Epithelial cell of prostate (primary cell): ENCODE measurements at regions not wholly inside any gene's neighbourhood (a gene's known extent, or its start where the extent isn't known, plus 50 kb on each side); places are given as distances from the start of the nearest gene placed in this dataset.

ENCODE experiments used
- DNase-seq: peaks from one replicate; pipeline ENCODE4 v3.0.0-alpha.2; 2011; ENCODE audit warnings: low read depth, low spot score
- H3K27ac ChIP-seq: fragments of 450-650 bp; 2 replicates; pipeline ENCODE4 v1.5.1; 2017; ENCODE audit warnings: mild to moderate bottlenecking

DNA sequence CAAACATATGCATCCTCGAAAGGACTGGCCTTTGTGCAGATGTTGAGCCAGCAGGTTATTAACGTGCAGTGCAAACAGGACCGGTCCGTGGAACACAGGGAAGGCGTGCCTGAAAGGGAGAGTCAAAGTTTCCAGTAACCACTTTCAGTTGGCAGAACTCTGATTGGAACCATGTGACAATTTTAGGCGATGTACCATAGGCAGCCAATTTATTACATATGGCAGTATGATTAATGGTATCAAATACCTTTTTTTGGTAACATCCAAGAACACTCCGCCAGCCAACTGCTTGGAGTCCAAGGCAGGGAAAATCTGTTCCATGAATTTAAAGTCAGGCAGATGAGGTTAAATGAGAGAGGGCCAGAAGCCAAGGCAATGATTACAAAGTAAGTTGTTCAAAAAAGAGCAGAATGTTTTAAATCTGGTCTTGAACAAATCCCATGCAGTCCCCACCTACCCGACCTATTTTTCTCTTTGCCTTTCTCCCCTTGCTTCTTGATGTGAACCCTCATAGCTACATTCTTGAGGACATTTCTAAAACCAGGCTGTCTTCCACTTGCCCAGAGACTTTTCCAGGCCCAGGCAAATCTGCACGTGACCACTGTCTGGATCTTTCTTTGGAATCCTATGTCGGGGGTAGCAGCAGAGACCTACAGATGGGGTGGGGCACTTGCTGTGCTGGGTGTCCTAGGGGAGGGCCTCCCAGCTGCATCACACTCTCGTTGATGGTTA lies 351.7 kb downstream of the HRH4 start:
- no peak overlapping the region for H3K27ac ChIP-seq
- DNase-seq, result no peak

DNA sequence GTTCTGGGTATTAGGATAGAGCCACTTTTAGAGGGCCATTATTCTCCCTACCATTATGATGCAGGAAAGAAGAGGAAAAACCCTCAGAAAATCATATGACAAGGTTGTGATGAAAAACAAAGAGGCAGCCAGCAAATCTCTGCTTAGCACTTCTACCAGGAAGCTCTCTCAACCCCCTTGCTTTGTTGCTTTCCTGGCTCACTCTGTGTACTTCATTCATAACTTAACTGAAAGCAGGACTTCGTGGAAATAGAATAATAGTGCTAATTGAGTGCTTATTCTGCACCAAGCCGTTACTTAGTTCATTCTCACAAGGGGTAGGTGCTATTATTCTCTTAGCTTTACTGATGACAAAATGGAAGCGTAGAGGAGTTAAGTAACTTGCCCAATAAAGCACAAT lies 354.1 kb downstream of the HRH4 start:
- DNase-seq, result no peak
- no peak overlapping the region for H3K27ac ChIP-seq

DNA sequence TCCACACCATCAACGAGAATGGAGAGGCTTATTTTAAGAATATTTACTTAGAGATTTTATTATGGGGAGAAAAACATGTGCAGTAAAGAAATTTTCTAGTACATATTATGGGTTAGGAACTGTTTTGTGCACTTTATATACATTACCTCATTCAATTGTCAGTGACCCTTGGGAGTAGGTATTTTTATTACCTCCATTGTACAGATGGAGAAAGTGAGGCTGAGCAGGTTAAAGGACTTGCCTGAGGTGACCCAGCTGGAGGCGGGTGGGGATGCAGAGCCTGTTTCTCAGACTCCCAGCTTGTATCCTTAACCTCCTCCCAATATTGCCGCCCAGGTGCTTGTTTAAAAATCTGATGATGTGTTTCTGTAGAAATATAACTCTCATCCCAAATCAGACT lies 356.7 kb downstream of the HRH4 start:
- no peak overlapping the region for H3K27ac ChIP-seq
- DNase-seq, result no peak

DNA sequence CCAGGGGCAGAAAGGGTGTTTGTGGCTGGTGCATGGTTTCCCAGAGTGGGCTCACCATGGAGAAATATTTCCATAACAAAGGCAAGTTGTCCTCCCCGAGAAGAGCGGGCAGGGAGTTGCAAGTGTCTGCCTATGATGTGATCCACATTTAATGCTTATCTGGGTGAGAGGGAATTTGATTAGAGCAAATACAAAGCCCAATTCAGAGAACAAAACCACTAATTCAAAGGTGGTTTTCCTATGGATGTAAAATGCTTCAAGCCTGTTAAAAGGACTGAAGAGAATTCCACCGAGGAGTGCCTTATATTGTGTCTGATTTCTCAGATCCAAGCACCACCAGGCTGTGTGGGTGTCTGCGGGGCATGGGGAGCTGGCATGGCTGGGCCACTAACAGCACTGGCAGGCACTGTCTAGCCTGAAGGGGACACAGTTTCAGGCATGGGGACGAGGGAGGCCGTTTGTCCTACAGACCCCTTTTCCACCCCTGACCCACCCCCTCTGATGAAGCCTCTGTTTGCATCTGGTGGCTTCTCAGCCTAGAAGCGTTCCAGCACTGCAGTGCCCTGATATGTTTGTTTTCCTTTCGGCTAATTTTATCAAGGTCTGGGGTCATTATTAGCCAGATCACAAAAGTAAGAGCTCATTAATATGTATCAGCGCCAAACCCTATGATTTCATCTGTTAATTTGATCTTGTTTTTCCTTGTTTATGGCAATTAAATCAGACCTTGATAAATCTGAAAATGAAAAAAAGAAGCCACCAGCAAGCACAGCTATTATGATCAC lies 357.3 kb downstream of the HRH4 start:
- DNase-seq, result no peak
- no peak overlapping the region for H3K27ac ChIP-seq

GRCh38 chr18:24818441-24818840 lies 358.0 kb downstream of the HRH4 start:
- H3K27ac ChIP-seq, result no peak overlapping the region
- no peak for DNase-seq

GRCh38 chr18:24819141-24819890 lies 358.9 kb downstream of the HRH4 start:
- H3K27ac ChIP-seq, result no peak overlapping the region
- no peak for DNase-seq

DNA sequence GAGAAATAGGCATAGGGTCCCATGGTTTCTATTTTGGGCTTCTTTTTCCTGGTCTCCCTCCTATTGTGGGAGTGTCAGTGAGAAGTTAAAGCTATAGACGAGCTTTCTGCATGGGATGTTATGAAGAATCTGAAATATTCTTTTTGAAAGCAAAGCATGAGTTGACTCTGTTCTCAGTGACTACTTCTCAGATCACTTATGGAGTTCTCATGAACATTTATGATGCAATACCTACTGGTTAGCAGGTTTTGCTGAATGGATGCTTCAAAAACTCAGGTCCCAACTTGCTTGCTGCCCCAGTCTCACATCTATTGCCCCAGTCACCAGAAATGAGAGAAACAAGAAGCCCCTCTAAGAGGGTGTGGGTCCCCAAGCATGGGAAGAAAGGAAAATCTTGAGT lies 365.0 kb downstream of the HRH4 start:
- DNase-seq, result no peak
- H3K27ac ChIP-seq, result no peak overlapping the region

- DNase-seq, result no peak
- H3K27ac ChIP-seq, result no peak overlapping the region
Observed at GRCh38 chr18:24826605-24827004, 366.2 kb downstream of the HRH4 start.

GRCh38 chr18:24827501-24827900 lies 367.1 kb downstream of the HRH4 start:
- H3K27ac ChIP-seq, result no peak overlapping the region
- no peak for DNase-seq

DNA sequence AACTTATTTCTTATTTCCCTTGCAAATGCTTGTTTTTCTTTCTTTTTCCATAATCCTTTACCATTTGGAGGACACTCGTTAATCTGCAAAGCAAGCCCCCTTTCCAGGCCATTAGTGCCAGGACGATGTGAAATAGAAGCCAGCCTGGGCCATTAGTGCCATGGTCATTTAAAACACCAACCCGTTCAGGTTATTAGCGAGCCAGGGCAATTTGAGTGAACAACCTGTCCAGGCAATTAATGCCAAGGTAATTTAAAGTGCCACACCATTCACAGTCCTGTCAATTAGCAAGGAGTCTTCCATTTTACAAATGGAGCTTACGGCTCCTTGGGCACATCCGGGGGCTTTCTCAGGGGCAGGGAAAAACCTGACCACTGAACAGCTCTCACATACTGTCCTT lies 370.6 kb downstream of the HRH4 start:
- no peak overlapping the region for H3K27ac ChIP-seq

DNA sequence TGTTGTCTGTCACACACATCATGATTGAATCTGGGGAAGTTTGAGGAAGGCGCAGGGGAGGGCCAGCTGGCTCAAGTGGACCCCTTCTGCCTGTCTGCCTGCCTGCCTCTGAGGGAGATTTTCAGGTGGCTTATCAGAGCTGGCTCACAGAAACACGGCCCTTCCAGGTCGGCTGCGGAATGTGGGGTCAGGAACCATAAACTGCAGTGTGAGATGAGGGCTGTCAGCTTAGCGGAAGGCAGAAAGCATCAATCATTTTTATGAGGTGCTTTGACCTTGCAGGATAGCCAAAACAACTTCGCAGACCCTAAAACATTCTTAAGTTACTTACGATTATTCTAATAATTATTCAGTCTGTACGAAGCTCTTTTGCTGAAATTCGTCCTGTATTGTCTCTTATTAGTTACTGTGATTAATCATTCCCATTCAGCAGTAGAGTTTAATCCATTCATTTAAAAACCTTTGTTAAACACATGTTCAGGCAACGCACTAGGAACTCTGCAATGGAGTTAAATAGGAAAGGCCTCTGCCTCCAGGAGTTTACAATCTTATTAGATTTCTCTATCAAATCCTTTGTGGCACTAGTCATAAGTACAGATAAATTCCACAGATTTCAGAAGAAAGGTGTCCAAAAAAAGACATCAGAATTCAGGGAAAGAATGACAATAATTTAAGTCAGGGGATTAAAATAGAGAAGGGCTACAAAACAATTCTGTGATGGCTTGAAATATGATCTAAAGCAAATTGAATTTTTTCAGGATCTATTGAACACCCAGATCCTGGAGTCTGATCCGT lies 371.6 kb downstream of the HRH4 start:
- DNase-seq, result no peak
- H3K27ac ChIP-seq, result no peak overlapping the region

More for the DNA sequence above, 370.6 kb downstream of the HRH4 start:
- DNase-seq, result no peak

DNA sequence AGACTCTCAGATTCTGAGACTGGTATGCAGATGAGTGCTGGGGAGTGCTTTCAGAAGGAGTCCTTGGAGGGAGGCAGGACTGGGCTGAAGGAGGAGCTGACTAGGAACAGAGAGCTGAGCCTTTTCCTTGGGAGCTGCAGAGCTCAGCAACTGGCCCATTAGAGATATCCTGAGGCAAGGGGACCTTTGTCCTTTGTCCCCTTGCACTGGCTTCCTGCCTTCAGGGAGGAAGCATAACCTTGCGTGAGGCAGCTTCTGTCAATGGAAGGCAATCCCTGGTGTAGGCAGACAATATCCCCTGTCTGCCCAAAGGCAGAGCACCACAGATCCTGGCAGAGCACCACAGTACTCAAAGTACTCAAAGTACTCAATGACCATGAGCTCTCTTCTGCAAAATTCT lies 375.3 kb downstream of the HRH4 start:
- no peak overlapping the region for H3K27ac ChIP-seq
- no peak for DNase-seq

DNA sequence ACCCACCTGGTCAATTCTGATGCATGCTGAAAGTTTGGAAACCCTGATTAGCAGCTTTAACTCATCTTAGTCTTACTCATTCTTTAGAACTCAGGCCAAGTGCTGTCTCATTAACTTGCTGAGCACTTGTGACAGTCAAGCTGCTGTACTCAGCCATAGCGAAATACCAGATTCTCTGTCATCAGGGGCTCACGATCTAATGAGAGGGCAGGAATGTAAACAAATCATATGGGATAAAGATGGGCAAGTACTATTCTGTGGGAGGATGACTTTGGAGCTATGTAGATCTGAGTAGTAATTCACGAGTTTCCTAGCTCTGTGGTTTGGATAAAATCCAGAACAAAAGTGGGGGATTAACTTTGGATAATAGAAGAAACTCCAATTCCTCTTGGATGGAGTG lies 376.6 kb downstream of the HRH4 start:
- no peak overlapping the region for H3K27ac ChIP-seq
- no peak for DNase-seq

GRCh38 chr18:24840051-24840450 lies 379.6 kb downstream of the HRH4 start:
- no peak for DNase-seq
- no peak overlapping the region for H3K27ac ChIP-seq

- DNase-seq, result no peak
- H3K27ac ChIP-seq, result no peak overlapping the region
Observed at GRCh38 chr18:24840640-24841039, 380.2 kb downstream of the HRH4 start.

DNA sequence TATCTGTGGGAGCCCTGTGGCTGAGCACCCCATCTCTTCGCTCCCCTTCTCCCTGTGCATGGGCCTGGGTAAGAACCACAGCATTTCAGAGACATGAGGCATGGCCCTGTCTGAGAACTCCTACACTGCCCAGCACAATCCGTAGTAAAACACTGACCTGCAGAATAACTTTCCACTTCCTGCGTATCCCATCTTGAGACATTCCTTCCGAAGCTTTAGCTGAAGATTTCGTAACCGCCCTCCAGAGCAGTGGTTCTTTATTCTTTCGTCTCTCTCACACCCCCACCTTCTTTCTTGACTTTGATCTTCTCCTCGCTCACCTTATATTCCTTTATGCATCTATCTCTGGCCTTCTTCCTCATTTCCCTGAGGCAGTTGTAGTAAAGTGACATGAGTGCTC lies 381.1 kb downstream of the HRH4 start:
- no peak overlapping the region for H3K27ac ChIP-seq
- no peak for DNase-seq

DNA sequence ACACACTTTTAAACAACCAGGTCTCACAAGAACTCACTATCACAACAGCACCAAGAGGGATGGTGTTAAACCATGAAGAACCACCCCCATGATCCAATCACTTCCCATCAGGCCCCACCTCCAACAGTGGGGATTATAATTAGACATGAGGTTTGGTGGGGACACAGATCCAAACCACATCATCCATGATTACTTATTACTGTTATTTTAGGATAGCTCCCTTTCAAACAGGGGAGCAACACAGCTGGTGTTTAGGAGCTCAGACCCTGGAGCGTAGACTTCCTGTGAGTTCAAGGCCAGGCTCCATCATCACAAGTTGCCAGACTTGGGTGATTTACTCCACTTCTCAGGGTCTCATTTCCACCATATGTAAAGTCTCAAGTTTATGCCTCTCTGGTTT lies 382.7 kb downstream of the HRH4 start:
- H3K27ac ChIP-seq, result no peak overlapping the region
- no peak for DNase-seq

DNA sequence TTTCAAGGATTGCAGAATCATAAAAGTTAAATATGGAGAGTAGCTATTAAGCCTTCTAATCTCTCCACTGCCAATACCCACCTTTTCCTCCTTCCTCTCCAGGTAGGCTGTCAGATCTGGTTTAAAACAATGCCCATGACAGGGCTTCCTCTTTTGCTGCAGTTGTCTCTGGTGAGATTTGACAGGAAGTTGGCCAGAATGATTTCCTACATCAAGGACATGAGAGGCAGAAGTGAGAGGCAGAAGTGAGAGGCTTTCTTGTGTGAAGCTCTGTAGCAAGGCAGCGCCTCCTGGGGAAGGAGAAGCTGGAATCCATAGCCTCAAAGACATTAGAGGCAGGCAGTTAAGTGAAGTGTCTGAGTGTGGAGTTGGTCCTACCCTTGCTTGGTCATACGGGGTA lies 385.7 kb downstream of the HRH4 start:
- no peak for DNase-seq

GRCh38 chr18:24850532-24850931 lies 390.1 kb downstream of the HRH4 start:
- H3K27ac ChIP-seq, result no peak overlapping the region
- DNase-seq, result no peak

More for the DNA sequence above, 385.7 kb downstream of the HRH4 start:
- H3K27ac ChIP-seq, result no peak overlapping the region

- no peak overlapping the region for H3K27ac ChIP-seq
- DNase-seq, result no peak
Observed at GRCh38 chr18:24853076-24853475, 392.6 kb downstream of the HRH4 start.
